Liver (tissue), 8 donors: ENCODE measurements at regions not wholly inside any gene's neighbourhood (a gene's known extent, or its start where the extent isn't known, plus 50 kb on each side); places are given as distances from the start of the nearest gene placed in this dataset.

Experiments used
- DNase-seq: peaks from one replicate; pipeline ENCODE4 v3.0.0-alpha.2; 2017; ENCODE audit warnings: low spot score
- H3K27ac ChIP-seq, 2 donors: one replicate each; pipeline ENCODE4 v1.7.0; 2013; ENCODE audit warnings: inconsistent platforms in 2 of 2, low read length in 2 of 2, control low read depth in 1 of 2, low read depth in 1 of 2, mild to moderate bottlenecking in 1 of 2
- H3K27me3 ChIP-seq, 4 donors: one replicate each; pipeline versions ENCODE4 v1.6.1 to v1.7.0; 2013; ENCODE audit warnings: low read length in 3 of 4, inconsistent platforms in 1 of 4, mild to moderate bottlenecking in 1 of 4, moderate library complexity in 1 of 4; ENCODE audit not compliant: control insufficient read depth in 4 of 4, insufficient read depth in 4 of 4
- H3K36me3 ChIP-seq, 4 donors: one replicate each; pipeline versions ENCODE4 v1.6.1 to v1.7.0; 2013; ENCODE audit warnings: low read length in 3 of 4, mild to moderate bottlenecking in 3 of 4, low read depth in 1 of 4, moderate library complexity in 1 of 4; ENCODE audit not compliant: control insufficient read depth in 4 of 4, insufficient read depth in 3 of 4
- H3K4me1 ChIP-seq, 4 donors: one replicate each; pipeline versions ENCODE4 v1.6.1 to v1.7.0; 2013; ENCODE audit warnings: low read length in 3 of 4, mild to moderate bottlenecking in 3 of 4, moderate library complexity in 1 of 4; ENCODE audit not compliant: control insufficient read depth in 4 of 4, insufficient read depth in 4 of 4
- H3K4me3 ChIP-seq, 3 donors: one replicate each; pipeline versions ENCODE4 v1.6.1 to v1.7.0; 2013; ENCODE audit warnings: low read length in 3 of 3, control low read depth in 1 of 3, low read depth in 1 of 3, mild to moderate bottlenecking in 1 of 3
- H3K9ac ChIP-seq, 2 donors: one replicate each; pipeline ENCODE4 v1.7.0; 2013; ENCODE audit warnings: low read length in 2 of 2, mild to moderate bottlenecking in 2 of 2, moderate library complexity in 2 of 2, control low read depth in 1 of 2, low read depth in 1 of 2
- H3K9me3 ChIP-seq, 4 donors: one replicate each; pipeline versions ENCODE4 v1.6.1 to v1.7.0; 2013; ENCODE audit warnings: low read length in 3 of 4; ENCODE audit not compliant: control insufficient read depth in 4 of 4
- ATF3 ChIP-seq: IDR thresholded peaks from 2 replicates; pipeline ENCODE4 v1.6.1; 2016; ENCODE audit warnings: antibody characterized with exemption
- CTCF ChIP-seq: fragments of 150-350 bp; IDR thresholded peaks from 2 replicates; pipeline ENCODE4 v1.5.1; 2017; ENCODE audit warnings: improper control_type of control experiment, low read depth, low read length; ENCODE audit not compliant: missing input control
- EGR1 ChIP-seq, 2 donors: IDR thresholded peaks; 2 replicates each; pipeline ENCODE4 v1.6.1; 2016 to 2018; ENCODE audit warnings: antibody characterized with exemption in 2 of 2, low read depth in 2 of 2
- FOXA1 ChIP-seq: IDR thresholded peaks from 2 replicates; pipeline ENCODE4 v1.6.1; 2016; ENCODE audit warnings: antibody characterized with exemption
- FOXA2 ChIP-seq: IDR thresholded peaks from 2 replicates; pipeline ENCODE4 v1.6.1; 2016; ENCODE audit warnings: antibody characterized with exemption
- GABPA ChIP-seq, 2 donors: IDR thresholded peaks in 1 of 2; conservative IDR thresholded peaks in 1 of 2; 2 replicates each; pipeline ENCODE4 v1.6.1; 2016; ENCODE audit warnings: antibody characterized with exemption in 2 of 2, mild to moderate bottlenecking in 1 of 2, moderate library complexity in 1 of 2
- HNF4A ChIP-seq, 2 donors: conservative IDR thresholded peaks; 2 replicates each; pipeline ENCODE4 v1.6.1; 2016; ENCODE audit warnings: antibody characterized with exemption in 2 of 2, mild to moderate bottlenecking in 2 of 2
- HNF4G ChIP-seq: IDR thresholded peaks from 2 replicates; pipeline ENCODE4 v1.6.1; 2016; ENCODE audit warnings: antibody characterized with exemption
- JUND ChIP-seq, 2 donors: IDR thresholded peaks; 2 replicates each; pipeline ENCODE4 v1.6.1; 2016; ENCODE audit warnings: antibody characterized with exemption in 2 of 2
- MAX ChIP-seq: IDR thresholded peaks from 2 replicates; pipeline ENCODE4 v1.6.1; 2016; ENCODE audit warnings: antibody characterized with exemption
- NR2F2 ChIP-seq: IDR thresholded peaks from 2 replicates; pipeline ENCODE4 v1.6.1; 2016; ENCODE audit warnings: antibody characterized with exemption
- RAD21 ChIP-seq, 2 donors: IDR thresholded peaks; 2 replicates each; pipeline ENCODE4 v1.6.1; 2016; ENCODE audit warnings: antibody characterized with exemption in 2 of 2, mild to moderate bottlenecking in 2 of 2
- REST ChIP-seq: IDR thresholded peaks from 2 replicates; pipeline ENCODE4 v1.6.1; 2016; ENCODE audit warnings: antibody characterized with exemption, mild to moderate bottlenecking
- SP1 ChIP-seq: IDR thresholded peaks from 2 replicates; pipeline ENCODE4 v1.6.1; 2018; ENCODE audit warnings: antibody characterized with exemption, mild to moderate bottlenecking
- TAF1 ChIP-seq: conservative IDR thresholded peaks from 2 replicates; pipeline ENCODE4 v1.6.1; 2016; ENCODE audit warnings: antibody characterized with exemption, mild to moderate bottlenecking
- YY1 ChIP-seq: IDR thresholded peaks from 2 replicates; pipeline ENCODE4 v1.6.1; 2016; ENCODE audit warnings: antibody characterized with exemption, mild to moderate bottlenecking
- ZBTB33 ChIP-seq: IDR thresholded peaks from 2 replicates; pipeline ENCODE4 v1.6.1; 2016; ENCODE audit warnings: antibody characterized with exemption
- WGBS: extraction: QIAGEN DNeasy Blood & Tissue Kit; methylation state at CpG from one replicate; pipeline ENCODE4 v1.1.7; 2013; 5-methylcytosine and 5-hydroxymethylcytosine counted together
- donor health status: healthy.
- donor health status: healthy.
- donor health status: healthy.
- donor health status: healthy.
- donor health status: healthy.

- TF ChIP-seq CTCF, result no peak
- no peak for TF ChIP-seq RAD21 (IDR thresholded peaks at IDR 0.05)
- TF ChIP-seq JUND (IDR thresholded peaks at IDR 0.05), result no peak
- TF ChIP-seq EGR1 (IDR thresholded peaks at IDR 0.05; ENCODE audit: low read depth in 2 of 2), result no peak
- no peak for TF ChIP-seq GABPA (IDR thresholded peaks at IDR 0.05 in 1 of 2, conservative IDR thresholded peaks at IDR 0.05 in 1 of 2)
- no peak for TF ChIP-seq FOXA2
- no peak for TF ChIP-seq ZBTB33
- TF ChIP-seq MAX, result no peak
- no peak for TF ChIP-seq REST
- TF ChIP-seq YY1, result no peak
- no peak for TF ChIP-seq HNF4A (conservative IDR thresholded peaks at IDR 0.05)
- no peak for TF ChIP-seq HNF4G
- TF ChIP-seq TAF1, result no peak
- no peak for TF ChIP-seq SP1
- no peak for TF ChIP-seq NR2F2
- TF ChIP-seq FOXA1, result no peak
Measured at GRCh38 chrX:9205599-9206223, 171.8 kb upstream of the FAM9B start.

GRCh38 chrX:9207142-9207541 lies 173.2 kb upstream of the FAM9B start:
- no peak overlapping the region for H3K27ac ChIP-seq
- H3K27me3 ChIP-seq, result no peaks in the 10 kb centered on the region
- DNase-seq, result no peak
- WGBS, result 15% methylated on average over 12 of the region's 12 CpGs
- H3K36me3 ChIP-seq, result no peaks in the 10 kb centered on the region
- H3K4me1 ChIP-seq, result peaks cover 0 to 2% (median 0%) of the 10 kb centered on the region in 4 donors
- no peaks in the 10 kb centered on the region for H3K9me3 ChIP-seq
- H3K9ac ChIP-seq, result no peak overlapping the region
- no peak overlapping the region for H3K4me3 ChIP-seq
- peak; percentile 29 for TF ChIP-seq YY1
- no peak for TF ChIP-seq REST
- TF ChIP-seq ATF3, result no peak
- TF ChIP-seq SP1, result no peak
- TF ChIP-seq FOXA2, result no peak
- TF ChIP-seq GABPA (IDR thresholded peaks at IDR 0.05 in 1 of 2, conservative IDR thresholded peaks at IDR 0.05 in 1 of 2), result no peak
- no peak for TF ChIP-seq CTCF
- peak in 1 of 2 donors; percentile 18 for TF ChIP-seq RAD21 (IDR thresholded peaks at IDR 0.05)

More at GRCh38 chrX:9205599-9206223, 171.8 kb upstream of the FAM9B start:
- H3K9me3 ChIP-seq, result no peaks in the 10 kb centered on the region
- no peak for DNase-seq
- H3K9ac ChIP-seq, result no peak overlapping the region
- 86% methylated on average over 8 of the region's 8 CpGs for WGBS
- no peak overlapping the region for H3K27ac ChIP-seq
- no peaks in the 10 kb centered on the region for H3K27me3 ChIP-seq
- no peaks in the 10 kb centered on the region for H3K36me3 ChIP-seq
- H3K4me3 ChIP-seq, result no peak overlapping the region
- peaks cover 0 to 2% (median 0%) of the 10 kb centered on the region in 4 donors for H3K4me1 ChIP-seq
